NCI-H1092 treated with DMSO at 0.1 percent for 48 hours (cell line): ENCODE measurements at regions not wholly inside any gene's neighbourhood (a gene's known extent, or its start where the extent isn't known, plus 50 kb on each side); places are given as distances from the start of the nearest gene placed in this dataset.

Source experiments
- DNase-seq: peaks from one replicate; lab custom pipeline; 2025; lab: John Stamatoyannopoulos, UW

GRCh38 chr6:14455876-14456648, 338.5 kb downstream of the CD83 start:
- DNase-seq, result no peak

GRCh38 chr6:14456941-14457340, 339.4 kb downstream of the CD83 start:
- no peak for DNase-seq

- DNase-seq, result no peak
Observed at GRCh38 chr6:14458669-14459266, 341.2 kb downstream of the CD83 start.

GRCh38 chr6:14459315-14459714, 341.7 kb downstream of the CD83 start:
- DNase-seq, result no peak

- no peak for DNase-seq
Observed at GRCh38 chr6:14460556-14460955, 343.0 kb downstream of the CD83 start.

GRCh38 chr6:14462135-14462534, 344.6 kb downstream of the CD83 start:
- DNase-seq, result no peak

GRCh38 chr6:14462566-14462965, 345.0 kb downstream of the CD83 start:
- DNase-seq, result no peak

GRCh38 chr6:14463110-14463509, 345.5 kb downstream of the CD83 start:
- DNase-seq, result no peak

- no peak for DNase-seq
Observed at GRCh38 chr6:14464055-14464454, 346.5 kb downstream of the CD83 start.

GRCh38 chr6:14464716-14465115, 347.1 kb downstream of the CD83 start:
- DNase-seq, result no peak

GRCh38 chr6:14466278-14466677, 348.7 kb downstream of the CD83 start:
- no peak for DNase-seq

- no peak for DNase-seq
Observed at GRCh38 chr6:14467591-14467990, 350.0 kb downstream of the CD83 start.

GRCh38 chr6:14468647-14469321, 351.2 kb downstream of the CD83 start:
- no peak for DNase-seq

- no peak for DNase-seq
Observed at GRCh38 chr6:14470101-14470500, 352.5 kb downstream of the CD83 start.

GRCh38 chr6:14470671-14471070, 353.1 kb downstream of the CD83 start:
- DNase-seq, result no peak

- DNase-seq, result no peak
Observed at GRCh38 chr6:14472255-14472985, 354.8 kb downstream of the CD83 start.

- DNase-seq, result no peak
Observed at GRCh38 chr6:14472986-14473337, 355.4 kb downstream of the CD83 start.

- no peak for DNase-seq
Observed at GRCh38 chr6:14474816-14475215, 357.2 kb downstream of the CD83 start.

GRCh38 chr6:14475306-14475705, 357.7 kb downstream of the CD83 start:
- no peak for DNase-seq

- DNase-seq, result no peak
Observed at GRCh38 chr6:14476793-14477531, 359.4 kb downstream of the CD83 start.

GRCh38 chr6:14477559-14477958, 360.0 kb downstream of the CD83 start:
- no peak for DNase-seq
